Sigmoid colon (tissue), 4 donors: ENCODE measurements at regions not wholly inside any gene's neighbourhood (a gene's known extent, or its start where the extent isn't known, plus 50 kb on each side); places are given as distances from the start of the nearest gene placed in this dataset.

ENCODE experiments used
- CTCF ChIP-seq, 4 experiments: fragments of 450-650 bp in 3 of 4; fragments of 200-600 bp in 1 of 4; IDR thresholded peaks; one replicate each; pipeline ENCODE4 v1.5.1; 2016 to 2019; ENCODE audit warnings: antibody characterized with exemption in 4 of 4, mild to moderate bottlenecking in 3 of 4, moderate library complexity in 2 of 4
- POLR2A ChIP-seq, 2 donors: fragments of 450-650 bp; IDR thresholded peaks; one replicate each; pipeline ENCODE4 v1.6.1; 2016; ENCODE audit warnings: antibody characterized with exemption in 2 of 2, mild to moderate bottlenecking in 2 of 2, moderate library complexity in 2 of 2
- POLR2AphosphoS5 ChIP-seq, 4 donors: sonication (generic); formaldehyde crosslinking; IDR thresholded peaks; one replicate each; pipeline ENCODE4 v1.6.1; 2017; ENCODE audit warnings: antibody characterized with exemption in 4 of 4

GRCh38 chrX:95733426-95733825, 951.2 kb upstream of the DIAPH2 start:
- TF ChIP-seq POLR2A (IDR thresholded peaks at IDR 0.05) (no peak), CTCF (IDR thresholded peaks at IDR 0.05) (no peak), POLR2AphosphoS5 (IDR thresholded peaks at IDR 0.05) (no peak)
